ENCODE measurements at regions not wholly inside any gene's neighbourhood (a gene's known extent, or its start where the extent isn't known, plus 50 kb on each side); places are given as distances from the start of the nearest gene placed in this dataset.

GRCh38 chr12:85659754-85660530 is 176.3 kb downstream of the RASSF9 start:
- H3K4me1 Mint-ChIP-seq, result no peaks in the 10 kb centered on the region
- peaks cover 4% of the 10 kb centered on the region; the same call in 1 of the 2 replicates for H3K27me3 Mint-ChIP-seq (ENCODE audit: low read depth)
- ChIA-PET CTCF (no interaction called here), POLR2A (interaction anchor here (0.7 kb wide), 1 partner anchor 180 kb away, joined by 6 read pairs; no protein-coding TSS in a partner anchor)
- H3K27ac Mint-ChIP-seq, result no peak overlapping the region
- ATAC-seq (no peak), DNase-seq (ENCODE audit: low spot score) (no peak)
- no peak for TF ChIP-seq USF1 (CRISPR knock-in tag; IDR thresholded peaks at IDR 0.05)
- no peak for TF ChIP-seq ZBTB21 (CRISPR knock-in tag; IDR thresholded peaks at IDR 0.05; ENCODE audit: borderline replicate concordance)
- no peak for TF ChIP-seq IRF1 (CRISPR knock-in tag; IDR thresholded peaks at IDR 0.05)
- no peak for TF ChIP-seq ATF1 (CRISPR knock-in tag; IDR thresholded peaks at IDR 0.05)
- H3K4me3 Mint-ChIP-seq, result no peak overlapping the region
- H3K36me3 Mint-ChIP-seq, result peaks cover 25% of the 10 kb centered on the region
- peaks cover 42% of the 10 kb centered on the region for H3K9me3 Mint-ChIP-seq

- ChIA-PET POLR2A (no interaction called here), CTCF (no interaction called here)
- DNase-seq (ENCODE audit: low spot score), result no peak
- TF ChIP-seq GRHL2 (CRISPR knock-in tag; IDR thresholded peaks at IDR 0.05; ENCODE audit: insufficient replicate concordance, severe bottlenecking), result no peak
- no peak for TF ChIP-seq ATF1 (CRISPR knock-in tag; IDR thresholded peaks at IDR 0.05)
- TF ChIP-seq ZNF423 (CRISPR knock-in tag; IDR thresholded peaks at IDR 0.05), result no peak
- TF ChIP-seq ESRRA (CRISPR knock-in tag; IDR thresholded peaks at IDR 0.05; ENCODE audit: borderline replicate concordance), result no peak
- TF ChIP-seq ZMAT4 (CRISPR knock-in tag; IDR thresholded peaks at IDR 0.05), result no peak
- no peak for TF ChIP-seq STAT6 (CRISPR knock-in tag; conservative IDR thresholded peaks at IDR 0.05; ENCODE audit: low read depth)
- H3K4me1 Mint-ChIP-seq, result no peaks in the 10 kb centered on the region
- H3K36me3 Mint-ChIP-seq, result peaks cover 25% of the 10 kb centered on the region
- no peak overlapping the region for H3K4me3 Mint-ChIP-seq
- ATAC-seq, result no peak
- H3K27ac Mint-ChIP-seq, result no peak overlapping the region
- peaks cover 42% of the 10 kb centered on the region for H3K9me3 Mint-ChIP-seq
- H3K27me3 Mint-ChIP-seq (ENCODE audit: low read depth), result peaks cover 4% of the 10 kb centered on the region; the same call in 1 of the 2 replicates
These were observed 174.6 kb downstream of the RASSF9 start for GRCh38 chr12:85661461-85662206.

GRCh38 chr12:85662207-85662602 is 174.0 kb downstream of the RASSF9 start:
- ChIA-PET POLR2A (no interaction called here), CTCF (no interaction called here)
- peaks cover 4% of the 10 kb centered on the region; the same call in 1 of the 2 replicates for H3K27me3 Mint-ChIP-seq (ENCODE audit: low read depth)
- no peak for ATAC-seq
- peaks cover 25% of the 10 kb centered on the region for H3K36me3 Mint-ChIP-seq
- no peaks in the 10 kb centered on the region for H3K4me1 Mint-ChIP-seq
- no peak overlapping the region for H3K27ac Mint-ChIP-seq
- no peak for TF ChIP-seq ZNF138 (CRISPR knock-in tag; conservative IDR thresholded peaks at IDR 0.05)
- H3K9me3 Mint-ChIP-seq, result peaks cover 42% of the 10 kb centered on the region
- H3K4me3 Mint-ChIP-seq, result no peak overlapping the region
- DNase-seq (ENCODE audit: low spot score), result no peak

GRCh38 chr12:85663631-85664030 is 172.6 kb downstream of the RASSF9 start:
- Mint-ChIP-seq H3K9me3 (peaks cover 36% of the 10 kb centered on the region), H3K27ac (no peak overlapping the region)
- TF ChIP-seq GABPB1 (CRISPR knock-in tag; IDR thresholded peaks at IDR 0.05), result no peak
- no peak for TF ChIP-seq NR3C1 (CRISPR knock-in tag; conservative IDR thresholded peaks at IDR 0.05; ENCODE audit: low read depth)
- TF ChIP-seq MLX (CRISPR knock-in tag; IDR thresholded peaks at IDR 0.05), result no peak
- no peak for TF ChIP-seq ZNF423 (CRISPR knock-in tag; IDR thresholded peaks at IDR 0.05)
- no peak for TF ChIP-seq CREM (CRISPR knock-in tag; IDR thresholded peaks at IDR 0.05)
- no peak for TF ChIP-seq CBFB (CRISPR knock-in tag; IDR thresholded peaks at IDR 0.05; ENCODE audit: low read depth)
- TF ChIP-seq RELA (CRISPR knock-in tag; IDR thresholded peaks at IDR 0.05; ENCODE audit: borderline replicate concordance), result no peak
- no peak for TF ChIP-seq IRF1 (CRISPR knock-in tag; IDR thresholded peaks at IDR 0.05)
- TF ChIP-seq FOXP4 (CRISPR knock-in tag; IDR thresholded peaks at IDR 0.05), result no peak

More at GRCh38 chr12:85663631-85664030, 172.6 kb downstream of the RASSF9 start:
- Mint-ChIP-seq H3K36me3 (peaks cover 16% of the 10 kb centered on the region), H3K27me3 (ENCODE audit: low read depth) (no peaks in the 10 kb centered on the region; the same call in 1 of the 2 replicates), H3K4me1 (no peaks in the 10 kb centered on the region), H3K4me3 (no peak overlapping the region)
- DNase-seq (ENCODE audit: low spot score) (no peak), ATAC-seq (no peak)
- CTCF ChIA-PET, result no interaction called here
- POLR2A ChIA-PET, result no interaction called here

Data from WTC11 (cell line).